ENCODE measurements at regions not wholly inside any gene's neighbourhood (a gene's known extent, or its start where the extent isn't known, plus 50 kb on each side); places are given as distances from the start of the nearest gene placed in this dataset.
"Not testable (repeated sequence)": the region's sequence is repeated elsewhere in the genome, so short reads cannot be mapped to it uniquely, and the experiment has no call there.

- DNase-seq (ENCODE audit: extremely low spot score) = no peak
- 76% methylated on average over 1 of the region's 1 CpG for WGBS
- H3K27ac ChIP-seq (ENCODE audit: low read depth) = no peak overlapping the region
- no peaks in the 10 kb centered on the region for H3K4me1 ChIP-seq (ENCODE audit: insufficient read depth)
- no peaks in the 10 kb centered on the region for H3K36me3 ChIP-seq (ENCODE audit: insufficient read depth)
- no peak overlapping the region for H3K4me3 ChIP-seq (ENCODE audit: low read depth, low read length)
Measured at GRCh38 chrX:110512341-110512740, 153.7 kb downstream of the RTL9 start.

DNA sequence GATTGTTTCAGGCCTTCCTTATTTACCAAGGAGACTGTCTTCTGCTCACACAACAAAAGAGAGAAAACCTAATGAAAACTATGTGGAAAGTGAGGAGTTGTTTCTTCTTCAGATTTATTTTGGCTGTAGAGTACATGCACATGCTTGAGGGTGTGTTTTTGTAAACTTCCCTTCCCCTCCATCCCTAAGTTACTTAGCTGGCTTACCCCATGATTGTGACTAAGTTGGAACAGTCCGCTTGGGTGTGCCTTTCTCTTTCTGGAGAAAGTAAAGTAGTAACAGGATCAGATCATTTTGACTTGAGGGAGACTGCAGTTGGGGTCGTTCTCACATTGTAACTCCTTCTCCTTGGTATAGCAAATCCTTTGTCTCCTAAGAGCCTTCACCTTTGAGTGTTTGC is 155.9 kb downstream of the RTL9 start:
- no peak overlapping the region for H3K27ac ChIP-seq (ENCODE audit: low read depth)
- no peaks in the 10 kb centered on the region for H3K36me3 ChIP-seq (ENCODE audit: insufficient read depth)
- 82% methylated on average over 2 of the region's 2 CpGs for WGBS
- H3K4me1 ChIP-seq (ENCODE audit: insufficient read depth) = no peaks in the 10 kb centered on the region
- H3K4me3 ChIP-seq (ENCODE audit: low read depth, low read length) = no peak overlapping the region
- DNase-seq (ENCODE audit: extremely low spot score) = no peak

GRCh38 chrX:110519501-110519900 is 160.9 kb downstream of the RTL9 start:
- Histone ChIP-seq H3K4me3 (ENCODE audit: low read depth, low read length) (no peak overlapping the region), H3K4me1 (ENCODE audit: insufficient read depth) (no peaks in the 10 kb centered on the region), H3K36me3 (ENCODE audit: insufficient read depth) (no peaks in the 10 kb centered on the region), H3K27ac (ENCODE audit: low read depth) (no peak overlapping the region)
- 87% methylated on average over 3 of the region's 3 CpGs for WGBS
- DNase-seq (ENCODE audit: extremely low spot score) = no peak

DNA sequence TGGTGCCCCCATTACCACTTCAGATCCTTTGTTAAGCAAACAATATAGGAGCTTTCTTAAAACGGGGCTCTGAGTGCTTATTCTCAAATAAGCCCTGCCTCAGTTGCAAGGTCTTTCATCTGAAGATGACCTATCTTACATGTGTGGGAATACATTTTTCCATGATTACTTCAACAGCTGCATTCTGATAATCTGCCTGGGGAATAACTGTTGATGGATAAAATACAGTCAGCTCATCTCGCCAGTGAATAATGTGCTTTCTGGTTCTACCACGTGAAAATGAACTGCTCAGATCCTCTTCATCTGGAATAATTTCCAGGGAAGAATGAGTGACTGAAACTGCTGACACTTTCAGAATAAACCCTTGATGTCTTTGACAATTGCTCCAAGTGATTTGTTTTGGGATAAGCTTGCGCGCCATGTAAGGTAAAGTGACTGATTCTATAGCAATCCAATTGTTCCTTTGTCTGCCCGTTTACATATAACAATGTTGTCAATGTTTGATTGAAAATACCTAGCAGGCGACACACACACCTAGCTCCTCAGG is 161.3 kb downstream of the RTL9 start:
- no peak overlapping the region for H3K4me3 ChIP-seq (ENCODE audit: low read depth, low read length)
- H3K36me3 ChIP-seq (ENCODE audit: insufficient read depth) = no peaks in the 10 kb centered on the region
- DNase-seq (ENCODE audit: extremely low spot score) = no peak
- no peaks in the 10 kb centered on the region for H3K4me1 ChIP-seq (ENCODE audit: insufficient read depth)
- H3K27ac ChIP-seq (ENCODE audit: low read depth) = no peak overlapping the region
- 69% methylated on average over 7 of the region's 7 CpGs for WGBS

DNA sequence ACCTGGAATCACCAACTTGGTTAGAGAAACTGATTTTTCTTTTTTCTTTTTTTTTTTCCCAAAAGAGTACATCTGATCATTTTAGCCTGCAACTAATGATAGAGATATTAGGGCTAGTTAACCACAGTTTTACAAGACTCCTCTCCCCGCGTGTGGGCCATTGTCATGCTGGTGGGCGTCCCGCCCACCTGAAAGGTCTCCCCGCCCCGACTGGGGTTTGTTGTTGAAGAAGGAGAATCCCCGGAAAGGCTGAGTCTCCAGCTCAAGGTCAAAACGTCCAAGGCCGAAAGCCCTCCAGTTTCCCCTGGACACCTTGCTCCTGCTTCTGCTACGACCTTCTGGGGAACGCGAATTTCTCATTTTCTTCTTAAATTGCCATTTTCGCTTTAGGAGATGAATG is 162.0 kb downstream of the RTL9 start:
- WGBS = 38% methylated on average over 11 of the region's 13 CpGs
- DNase-seq (ENCODE audit: extremely low spot score); H3K4me3 ChIP-seq (ENCODE audit: low read depth, low read length); H3K27ac ChIP-seq (ENCODE audit: low read depth); H3K4me1 ChIP-seq (ENCODE audit: insufficient read depth); H3K36me3 ChIP-seq (ENCODE audit: insufficient read depth): not testable (repeated sequence)

- Histone ChIP-seq H3K36me3 (ENCODE audit: insufficient read depth) (no peaks in the 10 kb centered on the region), H3K4me1 (ENCODE audit: insufficient read depth) (no peaks in the 10 kb centered on the region), H3K4me3 (ENCODE audit: low read depth, low read length) (no peak overlapping the region), H3K27ac (ENCODE audit: low read depth) (no peak overlapping the region)
- no peak for DNase-seq (ENCODE audit: extremely low spot score)
- 60% methylated on average over 2 of the region's 2 CpGs for WGBS
Measured at GRCh38 chrX:110531873-110532580, 173.4 kb downstream of the RTL9 start.

DNA sequence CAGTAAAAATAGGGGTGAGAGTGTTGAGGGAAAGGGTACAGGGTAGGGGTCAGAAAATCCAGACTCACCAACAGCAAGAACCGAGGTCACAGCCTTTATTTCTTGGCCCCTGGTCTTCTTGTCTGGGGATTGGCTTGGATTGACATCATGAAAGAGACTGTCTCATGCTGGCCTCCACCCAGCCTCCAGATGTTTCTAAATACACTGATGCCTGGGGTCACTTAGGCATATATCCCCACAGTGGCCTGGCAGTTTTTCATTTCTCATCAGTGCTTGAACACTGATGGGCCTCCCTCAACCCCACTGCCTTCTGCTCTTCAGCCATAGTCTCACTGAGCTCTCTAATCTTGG is 173.9 kb downstream of the RTL9 start:
- no peak overlapping the region for H3K4me3 ChIP-seq (ENCODE audit: low read depth, low read length)
- H3K27ac ChIP-seq (ENCODE audit: low read depth) = no peak overlapping the region
- H3K36me3 ChIP-seq (ENCODE audit: insufficient read depth) = no peaks in the 10 kb centered on the region
- 92% methylated on average over 1 of the region's 1 CpG for WGBS
- H3K4me1 ChIP-seq (ENCODE audit: insufficient read depth) = no peaks in the 10 kb centered on the region
- no peak for DNase-seq (ENCODE audit: extremely low spot score)

DNA sequence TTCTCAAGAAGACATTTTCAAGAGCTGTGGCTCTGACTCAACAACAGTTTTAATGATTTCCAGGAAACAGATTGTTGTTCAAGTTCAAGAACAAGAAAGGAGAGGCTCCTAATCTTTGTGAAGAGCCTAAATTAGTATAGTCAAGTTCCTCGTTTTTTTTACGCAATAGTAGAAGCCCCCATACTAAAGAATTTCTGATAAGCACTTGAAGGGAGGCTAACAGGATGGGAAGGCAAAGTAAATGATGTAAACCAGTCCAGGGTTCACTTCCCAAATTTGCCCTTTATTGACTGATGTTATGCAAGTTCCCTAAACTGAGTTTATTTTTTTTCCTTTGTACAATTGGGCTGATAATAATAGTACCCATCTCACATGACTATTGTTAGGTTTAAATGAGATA is 178.2 kb downstream of the RTL9 start:
- no peak for DNase-seq (ENCODE audit: extremely low spot score)
- no peaks in the 10 kb centered on the region for H3K4me1 ChIP-seq (ENCODE audit: insufficient read depth)
- 32% methylated on average over 2 of the region's 2 CpGs for WGBS
- no peak overlapping the region for H3K27ac ChIP-seq (ENCODE audit: low read depth)
- no peak overlapping the region for H3K4me3 ChIP-seq (ENCODE audit: low read depth, low read length)
- no peaks in the 10 kb centered on the region for H3K36me3 ChIP-seq (ENCODE audit: insufficient read depth)

DNA sequence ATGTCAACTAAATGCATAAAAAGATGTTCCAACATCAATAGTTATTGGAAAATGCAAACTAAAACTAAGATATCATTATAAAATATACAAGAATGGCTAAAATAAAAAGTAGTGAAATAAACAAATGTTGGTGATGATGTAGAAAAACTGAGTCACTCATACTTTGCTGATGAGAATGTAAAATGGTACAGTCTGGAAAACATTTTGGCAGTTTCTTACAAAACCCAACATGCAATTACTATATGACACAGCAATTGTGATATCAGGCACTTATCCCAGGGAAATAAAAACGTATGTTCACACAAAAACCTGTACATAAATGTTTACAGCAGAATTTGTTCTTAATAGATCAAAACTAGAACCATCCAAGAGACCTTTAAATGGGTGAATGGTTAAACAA is 182.6 kb downstream of the RTL9 start:
- no peaks in the 10 kb centered on the region for H3K36me3 ChIP-seq (ENCODE audit: insufficient read depth)
- DNase-seq (ENCODE audit: extremely low spot score) = no peak
- H3K27ac ChIP-seq (ENCODE audit: low read depth) = no peak overlapping the region
- WGBS = 55% methylated on average over 1 of the region's 1 CpG
- no peak overlapping the region for H3K4me3 ChIP-seq (ENCODE audit: low read depth, low read length)
- no peaks in the 10 kb centered on the region for H3K4me1 ChIP-seq (ENCODE audit: insufficient read depth)

GRCh38 chrX:110550854-110551253 is 192.2 kb downstream of the RTL9 start:
- DNase-seq (ENCODE audit: extremely low spot score) = not testable (repeated sequence)
- WGBS = 86% methylated on average over 4 of the region's 4 CpGs

GRCh38 chrX:110557864-110558263 is 199.2 kb downstream of the RTL9 start:
- WGBS = 95% methylated on average over 12 of the region's 12 CpGs
- no peaks in the 10 kb centered on the region for H3K36me3 ChIP-seq (ENCODE audit: insufficient read depth)
- no peak overlapping the region for H3K27ac ChIP-seq (ENCODE audit: low read depth)
- H3K4me3 ChIP-seq (ENCODE audit: low read depth, low read length) = no peak overlapping the region
- DNase-seq (ENCODE audit: extremely low spot score) = no peak
- no peaks in the 10 kb centered on the region for H3K4me1 ChIP-seq (ENCODE audit: insufficient read depth)

More at GRCh38 chrX:110550854-110551253, 192.2 kb downstream of the RTL9 start:
- H3K4me1 ChIP-seq (ENCODE audit: insufficient read depth); H3K4me3 ChIP-seq (ENCODE audit: low read depth, low read length); H3K36me3 ChIP-seq (ENCODE audit: insufficient read depth); H3K27ac ChIP-seq (ENCODE audit: low read depth): not testable (repeated sequence)

DNA sequence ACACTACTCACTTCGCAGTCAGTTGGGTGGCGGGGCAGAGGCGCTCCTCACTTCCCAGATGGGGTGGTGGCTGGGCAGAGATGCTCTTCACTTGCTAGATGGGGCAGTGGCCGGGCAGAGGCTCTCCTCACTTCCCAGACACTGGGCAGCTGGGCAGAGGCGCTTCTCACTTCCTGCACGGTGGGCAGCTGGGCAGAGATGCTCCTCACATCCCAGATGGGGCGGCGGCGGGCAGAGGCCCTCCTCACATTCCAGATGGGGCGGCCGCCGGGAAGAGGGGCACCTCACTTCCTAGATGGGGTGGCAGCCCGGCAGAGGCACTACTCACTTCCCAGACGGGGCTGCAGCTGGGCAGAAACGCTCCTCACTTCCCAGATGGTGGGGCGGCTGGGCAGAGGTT is 199.8 kb downstream of the RTL9 start:
- no peak for DNase-seq (ENCODE audit: extremely low spot score)
- Histone ChIP-seq H3K4me3 (ENCODE audit: low read depth, low read length) (no peak overlapping the region), H3K27ac (ENCODE audit: low read depth) (no peak overlapping the region), H3K4me1 (ENCODE audit: insufficient read depth) (no peaks in the 10 kb centered on the region), H3K36me3 (ENCODE audit: insufficient read depth) (no peaks in the 10 kb centered on the region)
- 80% methylated on average over 16 of the region's 16 CpGs for WGBS

- Histone ChIP-seq H3K27ac (ENCODE audit: low read depth) (no peak overlapping the region), H3K36me3 (ENCODE audit: insufficient read depth) (no peaks in the 10 kb centered on the region), H3K4me3 (ENCODE audit: low read depth, low read length) (no peak overlapping the region), H3K4me1 (ENCODE audit: insufficient read depth) (no peaks in the 10 kb centered on the region)
- DNase-seq (ENCODE audit: extremely low spot score) = no peak
- WGBS = 58% methylated on average over 2 of the region's 2 CpGs
Measured at GRCh38 chrX:110561034-110561433, 202.4 kb downstream of the RTL9 start.

DNA sequence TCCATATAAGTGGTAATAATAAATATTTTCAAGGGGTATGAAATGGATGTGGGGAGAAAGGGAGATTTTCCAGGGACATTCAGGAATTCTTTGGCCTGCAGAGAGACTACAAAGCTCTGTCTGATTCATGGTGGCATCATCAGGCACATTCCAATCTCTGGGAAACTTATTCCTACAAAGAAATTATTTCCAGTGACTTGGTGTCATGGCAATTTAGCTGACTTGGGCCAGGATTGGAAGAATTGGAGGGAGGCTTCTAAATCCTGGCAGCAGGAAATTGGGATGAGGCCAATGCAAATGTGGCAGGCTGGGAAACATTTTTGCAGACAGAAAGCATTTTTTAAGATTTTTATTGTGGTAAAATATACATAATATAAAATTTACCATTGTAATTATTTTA is 204.6 kb downstream of the RTL9 start:
- no peak overlapping the region for H3K4me3 ChIP-seq (ENCODE audit: low read depth, low read length)
- DNase-seq (ENCODE audit: extremely low spot score) = no peak
- H3K4me1 ChIP-seq (ENCODE audit: insufficient read depth) = no peaks in the 10 kb centered on the region
- no peaks in the 10 kb centered on the region for H3K36me3 ChIP-seq (ENCODE audit: insufficient read depth)
- H3K27ac ChIP-seq (ENCODE audit: low read depth) = no peak overlapping the region

GRCh38 chrX:110568441-110568840 is 209.8 kb downstream of the RTL9 start:
- Histone ChIP-seq H3K27ac (ENCODE audit: low read depth) (no peak overlapping the region), H3K4me1 (ENCODE audit: insufficient read depth) (no peaks in the 10 kb centered on the region), H3K4me3 (ENCODE audit: low read depth, low read length) (no peak overlapping the region), H3K36me3 (ENCODE audit: insufficient read depth) (no peaks in the 10 kb centered on the region)
- DNase-seq (ENCODE audit: extremely low spot score) = no peak
- WGBS = 30% methylated on average over 2 of the region's 2 CpGs
